MCF 10A (cell line): ENCODE measurements at regions not wholly inside any gene's neighbourhood (a gene's known extent, or its start where the extent isn't known, plus 50 kb on each side); places are given as distances from the start of the nearest gene placed in this dataset.
"Not testable (repeated sequence)": the region's sequence is repeated elsewhere in the genome, so short reads cannot be mapped to it uniquely, and the experiment has no call there.

ENCODE experiments used
- BruUV-seq: library from RNA; stranded (reverse); fragments of 400-500 nt; replicated peaks from 2 replicates; lab custom pipeline; 2021; lab: Mats Ljungman, UMichigan
- CTCF ChIA-PET: fragments of 300-600 bp; sonication (Branson Sonifier 250); formaldehyde crosslinking; extraction: SDS; loops from one replicate; lab custom pipeline; 2021; ENCODE audit warnings: antibody characterized with exemption, inconsistent platforms; lab: Yijun Ruan, JAX
- POLR2A ChIA-PET: fragments of 300-600, 350-650 bp; sonication (Branson Sonifier 250); formaldehyde crosslinking; extraction: SDS; loops from one replicate; lab custom pipeline; 2020; ENCODE audit warnings: antibody characterized with exemption, inconsistent platforms; lab: Yijun Ruan, JAX
- DNase-seq: peaks from one replicate; pipeline ENCODE4 v3.0.0-alpha.2; 2018; ENCODE audit not compliant: unreplicated experiment
- H3K27ac Mint-ChIP-seq: one replicate; pipeline ENCODE4 v1.8.0; 2022; ENCODE audit warnings: mild to moderate bottlenecking, low read depth, mixed read lengths; ENCODE audit not compliant: unreplicated experiment
- H3K27me3 Mint-ChIP-seq: one replicate; pipeline ENCODE4 v1.8.0; 2022; ENCODE audit warnings: mixed read lengths; ENCODE audit not compliant: insufficient read depth, unreplicated experiment
- H3K36me3 Mint-ChIP-seq: one replicate; pipeline ENCODE4 v1.8.0; 2022; ENCODE audit warnings: mild to moderate bottlenecking, moderate library complexity, mixed read lengths; ENCODE audit not compliant: insufficient read depth, unreplicated experiment
- H3K4me1 Mint-ChIP-seq: one replicate; pipeline ENCODE4 v1.8.0; 2022; ENCODE audit warnings: mixed read lengths; ENCODE audit not compliant: insufficient read depth, unreplicated experiment
- H3K4me3 Mint-ChIP-seq: one replicate; pipeline ENCODE4 v1.8.0; 2022; ENCODE audit warnings: mild to moderate bottlenecking, moderate library complexity, mixed read lengths; ENCODE audit not compliant: unreplicated experiment
- H3K9me3 Mint-ChIP-seq: one replicate; pipeline ENCODE4 v1.8.0; 2022; ENCODE audit warnings: mixed read lengths; ENCODE audit not compliant: unreplicated experiment
- intact Hi-C: fragments of 100-400 bp; cut with micrococcal nuclease; formaldehyde crosslinking; loops from 2 replicates; pipeline ENCODE4 v1.14.1; 2022
- TF ChIP-seq, protein P1 (sequence below): fragments of 200-600 bp; IDR thresholded peaks from one replicate; pipeline ENCODE4 v1.8.0; 2022; ENCODE audit warnings: antibody characterized with exemption, mild to moderate bottlenecking; ENCODE audit not compliant: unreplicated experiment

DNA sequence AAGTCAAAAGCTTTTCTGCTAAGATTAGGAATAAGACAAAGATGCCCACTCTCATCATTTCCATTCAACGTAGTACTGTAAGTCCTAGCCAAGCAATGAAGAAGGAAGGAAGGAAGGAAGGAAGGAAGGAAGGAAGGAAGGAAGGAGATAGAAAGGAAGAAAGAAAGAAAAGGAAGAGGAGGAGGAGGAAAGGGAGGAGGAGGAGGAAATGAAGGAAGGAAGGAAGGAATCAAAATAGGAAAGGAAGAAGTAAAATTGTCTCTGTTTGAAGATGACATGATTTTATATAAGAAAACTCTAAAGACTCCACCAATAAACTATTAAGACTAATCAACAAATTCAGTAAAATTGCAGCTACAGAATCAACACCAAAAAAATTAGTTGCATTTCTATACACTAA lies 66.0 kb upstream of the DHRS4 start:
- BruUV-seq: no TSS peak
- H3K4me1 Mint-ChIP-seq: no peaks in the 10 kb centered on the region
- no peak overlapping the region for H3K27ac Mint-ChIP-seq
- no peaks in the 10 kb centered on the region for H3K36me3 Mint-ChIP-seq
- H3K4me3 Mint-ChIP-seq: no peak overlapping the region
- no peak for DNase-seq
- TF ChIP-seq, protein P1, sequence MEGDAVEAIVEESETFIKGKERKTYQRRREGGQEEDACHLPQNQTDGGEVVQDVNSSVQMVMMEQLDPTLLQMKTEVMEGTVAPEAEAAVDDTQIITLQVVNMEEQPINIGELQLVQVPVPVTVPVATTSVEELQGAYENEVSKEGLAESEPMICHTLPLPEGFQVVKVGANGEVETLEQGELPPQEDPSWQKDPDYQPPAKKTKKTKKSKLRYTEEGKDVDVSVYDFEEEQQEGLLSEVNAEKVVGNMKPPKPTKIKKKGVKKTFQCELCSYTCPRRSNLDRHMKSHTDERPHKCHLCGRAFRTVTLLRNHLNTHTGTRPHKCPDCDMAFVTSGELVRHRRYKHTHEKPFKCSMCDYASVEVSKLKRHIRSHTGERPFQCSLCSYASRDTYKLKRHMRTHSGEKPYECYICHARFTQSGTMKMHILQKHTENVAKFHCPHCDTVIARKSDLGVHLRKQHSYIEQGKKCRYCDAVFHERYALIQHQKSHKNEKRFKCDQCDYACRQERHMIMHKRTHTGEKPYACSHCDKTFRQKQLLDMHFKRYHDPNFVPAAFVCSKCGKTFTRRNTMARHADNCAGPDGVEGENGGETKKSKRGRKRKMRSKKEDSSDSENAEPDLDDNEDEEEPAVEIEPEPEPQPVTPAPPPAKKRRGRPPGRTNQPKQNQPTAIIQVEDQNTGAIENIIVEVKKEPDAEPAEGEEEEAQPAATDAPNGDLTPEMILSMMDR: no peak
- POLR2A ChIA-PET: interaction anchor here (0.6 kb wide), 1 partner anchor 182 kb away, joined by 3 read pairs; no protein-coding TSS in a partner anchor
- peaks cover 30% of the 10 kb centered on the region for H3K27me3 Mint-ChIP-seq
- intact Hi-C loops: no loop called here
- CTCF ChIA-PET: no interaction called here
- H3K9me3 Mint-ChIP-seq: peaks cover 25% of the 10 kb centered on the region

DNA sequence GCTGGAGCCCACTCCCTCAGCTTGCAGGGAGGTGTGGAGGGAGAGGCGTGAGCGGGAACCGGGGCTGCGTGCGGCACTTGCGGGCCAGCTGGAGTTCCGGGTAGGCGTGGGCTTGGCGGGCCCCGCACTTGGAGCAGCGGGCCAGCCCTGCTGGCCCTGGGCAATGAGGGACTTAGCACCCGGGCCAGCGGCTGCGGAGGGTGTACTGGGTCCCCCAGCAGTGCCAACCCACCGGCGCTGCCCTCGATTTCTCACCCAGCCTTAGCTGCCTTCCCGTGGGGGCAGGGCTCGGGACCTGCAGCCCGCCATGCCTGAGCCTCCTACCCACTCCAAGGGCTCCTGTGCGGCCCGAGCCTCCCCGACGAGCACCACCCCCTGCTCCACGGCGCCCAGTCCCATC lies 61.9 kb upstream of the DHRS4 start:
- POLR2A ChIA-PET, H3K4me3 Mint-ChIP-seq, BruUV-seq, H3K4me1 Mint-ChIP-seq, H3K27ac Mint-ChIP-seq, intact Hi-C loops, DNase-seq, H3K36me3 Mint-ChIP-seq: not testable (repeated sequence)
- CTCF ChIA-PET: interaction anchor here (0.9 to 3.2 kb wide), 3 partner anchors 19 to 309 kb away, joined by 4 to 18 read pairs (median 5); no protein-coding TSS in a partner anchor
- H3K9me3 Mint-ChIP-seq: peaks cover 25% of the 10 kb centered on the region
- H3K27me3 Mint-ChIP-seq: peaks cover 30% of the 10 kb centered on the region

DNA sequence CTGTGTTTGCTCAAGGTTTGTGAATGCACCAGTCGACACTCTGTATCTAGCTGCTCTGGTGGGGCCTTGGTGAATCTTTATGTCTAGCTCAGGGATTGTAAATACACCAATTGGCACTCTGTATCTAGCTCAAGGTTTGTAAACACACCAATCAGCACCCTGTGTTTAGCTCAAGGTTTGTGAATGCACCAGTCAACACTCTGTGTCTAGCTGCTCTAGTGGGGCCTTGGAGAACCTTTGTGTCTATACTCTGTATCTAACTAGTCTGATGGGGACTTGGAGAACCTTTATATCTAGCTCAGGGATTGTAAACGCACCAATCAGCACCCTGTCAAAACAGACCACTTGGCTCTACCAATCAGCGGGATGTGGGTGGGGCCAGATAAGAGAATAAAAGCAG lies 61.3 kb upstream of the DHRS4 start:
- DNase-seq, intact Hi-C loops, POLR2A ChIA-PET, H3K4me3 Mint-ChIP-seq, H3K27ac Mint-ChIP-seq, H3K36me3 Mint-ChIP-seq, H3K4me1 Mint-ChIP-seq, BruUV-seq: not testable (repeated sequence)
- Mint-ChIP-seq H3K27me3 (peaks cover 26% of the 10 kb centered on the region), H3K9me3 (peaks cover 22% of the 10 kb centered on the region)
- CTCF ChIA-PET: interaction anchor here (1.4 to 3.2 kb wide), 2 partner anchors 18 to 260 kb away, joined by 5 to 18 read pairs; no protein-coding TSS in a partner anchor

DNA sequence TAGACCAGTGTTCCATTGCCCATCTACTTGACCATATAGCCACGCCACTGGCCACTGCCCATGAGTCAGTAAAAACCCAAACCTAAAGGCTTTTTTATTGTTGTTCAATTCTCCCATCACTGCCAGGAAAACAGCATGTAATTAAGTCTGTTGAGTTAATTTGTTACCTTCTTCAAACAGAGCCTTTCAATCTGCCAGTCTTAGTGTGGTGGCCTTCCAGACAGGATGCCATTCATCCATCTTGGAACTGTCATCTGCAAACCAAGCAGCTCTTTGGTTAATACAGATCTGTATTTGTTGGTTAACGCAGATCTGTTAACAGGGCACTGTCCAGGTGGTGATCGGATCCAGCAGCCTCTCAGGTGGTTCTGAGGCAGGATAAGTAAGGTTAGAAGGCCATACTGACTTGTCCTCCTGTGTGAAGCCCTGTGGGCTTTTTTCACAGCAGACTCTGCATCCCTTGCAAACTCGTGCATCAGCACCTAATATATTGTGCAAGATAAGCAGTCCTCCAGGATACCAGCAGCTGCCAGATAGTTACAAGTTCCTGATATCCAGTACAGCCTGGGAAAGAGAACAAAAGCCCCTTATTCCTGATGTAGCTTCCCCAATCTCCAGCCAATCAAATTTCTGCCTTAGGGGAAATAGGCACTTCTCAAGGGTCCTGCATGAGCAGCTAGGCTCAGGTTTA lies 59.1 kb upstream of the DHRS4 start:
- Mint-ChIP-seq H3K4me3 (no peak overlapping the region), H3K36me3 (peaks cover 5% of the 10 kb centered on the region), H3K27ac (no peak overlapping the region), H3K27me3 (peaks cover 12% of the 10 kb centered on the region), H3K9me3 (peaks cover 10% of the 10 kb centered on the region), H3K4me1 (no peaks in the 10 kb centered on the region)
- intact Hi-C loops: no loop called here
- no TSS peak for BruUV-seq
- no peak for DNase-seq
- ChIA-PET CTCF (interaction anchor here (0.8 to 1.3 kb wide), 3 partner anchors 16 to 263 kb away, joined by 3 to 6 read pairs (median 3); no protein-coding TSS in a partner anchor), POLR2A (interaction anchor here (0.7 kb wide), 1 partner anchor 410 kb away, joined by 3 read pairs; no protein-coding TSS in a partner anchor)
- TF ChIP-seq, protein P1: no peak

DNA sequence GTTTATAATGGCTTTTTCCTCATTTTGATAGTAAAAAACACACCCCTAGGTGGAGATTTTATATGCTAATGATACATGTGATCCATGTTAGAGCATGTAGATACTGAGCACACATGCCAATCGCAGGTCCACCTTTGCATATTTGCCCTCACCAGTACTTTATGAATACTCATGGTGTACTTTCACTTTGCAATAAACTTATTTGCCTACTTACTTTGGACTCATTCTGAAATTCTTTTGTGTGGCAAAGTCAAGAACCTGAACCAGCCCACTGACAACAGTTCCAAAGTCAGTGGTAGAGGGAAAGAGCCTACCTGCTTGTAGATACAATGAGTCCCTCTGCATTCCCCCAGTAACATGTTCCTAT lies 58.5 kb upstream of the DHRS4 start:
- Mint-ChIP-seq H3K36me3 (peaks cover 5% of the 10 kb centered on the region), H3K9me3 (peaks cover 9% of the 10 kb centered on the region), H3K27ac (no peak overlapping the region), H3K27me3 (peaks cover 7% of the 10 kb centered on the region), H3K4me3 (no peak overlapping the region), H3K4me1 (no peaks in the 10 kb centered on the region)
- no TSS peak for BruUV-seq
- no peak for DNase-seq
- intact Hi-C loops: no loop called here
- TF ChIP-seq, protein P1: no peak
- POLR2A ChIA-PET: interaction anchor here (0.7 kb wide), 1 partner anchor 411 kb away, joined by 3 read pairs; no protein-coding TSS in a partner anchor
- CTCF ChIA-PET: interaction anchor here (1.2 kb wide), 1 partner anchor 263 kb away, joined by 3 read pairs; no protein-coding TSS in a partner anchor
